RWPE2 (cell line): ENCODE measurements at regions not wholly inside any gene's neighbourhood (a gene's known extent, or its start where the extent isn't known, plus 50 kb on each side); places are given as distances from the start of the nearest gene placed in this dataset.
"Not testable (repeated sequence)": the region's sequence is repeated elsewhere in the genome, so short reads cannot be mapped to it uniquely, and the experiment has no call there.

ENCODE experiments used
- ATAC-seq: fragments of 200-7000 bp; cut with Tn5 transposase; 3 replicates; pipeline ENCODE4 v1.9.1; 2021; ENCODE audit warnings: low read depth
- DNase-seq: peaks from one replicate; pipeline ENCODE4 v3.0.0-alpha.2; 2020; ENCODE audit warnings: low spot score
- H3K27ac ChIP-seq: fragments of 450-650 bp; 2 replicates; pipeline ENCODE4 v1.5.1; 2017; ENCODE audit warnings: mild to moderate bottlenecking; ENCODE audit not compliant: poor library complexity, severe bottlenecking
- H3K27me3 ChIP-seq: fragments of 250-450 bp; sonication (Bioruptor Pico); 2 replicates; pipeline ENCODE4 v1.5.1; 2021; ENCODE audit warnings: mild to moderate bottlenecking, moderate library complexity; ENCODE audit not compliant: insufficient read depth, poor library complexity, severe bottlenecking
- H3K36me3 ChIP-seq: fragments of 250-450 bp; sonication (Bioruptor Pico); 2 replicates; pipeline ENCODE4 v1.5.1; 2020; ENCODE audit warnings: low read depth, mild to moderate bottlenecking, moderate library complexity
- H3K4me1 ChIP-seq: fragments of 250-450 bp; sonication (Bioruptor Pico); 2 replicates; pipeline ENCODE4 v1.5.1; 2021; ENCODE audit warnings: mild to moderate bottlenecking, moderate library complexity; ENCODE audit not compliant: insufficient read depth, poor library complexity, severe bottlenecking
- H3K4me3 ChIP-seq: fragments of 250-450 bp; sonication (Bioruptor Pico); 2 replicates; pipeline ENCODE4 v1.5.1; 2021; ENCODE audit warnings: mild to moderate bottlenecking, moderate library complexity; ENCODE audit not compliant: severe bottlenecking
- H3K9me3 ChIP-seq: fragments of 250-450 bp; sonication (Bioruptor Pico); 2 replicates; pipeline ENCODE4 v1.5.1; 2021; ENCODE audit warnings: mild to moderate bottlenecking, moderate library complexity; ENCODE audit not compliant: severe bottlenecking
- TF ChIP-seq, protein P1 (sequence below): fragments of 450-650 bp; IDR thresholded peaks from one replicate; pipeline ENCODE4 v1.5.1; 2017; ENCODE audit warnings: mild to moderate bottlenecking, moderate library complexity; ENCODE audit not compliant: poor library complexity, severe bottlenecking

DNA sequence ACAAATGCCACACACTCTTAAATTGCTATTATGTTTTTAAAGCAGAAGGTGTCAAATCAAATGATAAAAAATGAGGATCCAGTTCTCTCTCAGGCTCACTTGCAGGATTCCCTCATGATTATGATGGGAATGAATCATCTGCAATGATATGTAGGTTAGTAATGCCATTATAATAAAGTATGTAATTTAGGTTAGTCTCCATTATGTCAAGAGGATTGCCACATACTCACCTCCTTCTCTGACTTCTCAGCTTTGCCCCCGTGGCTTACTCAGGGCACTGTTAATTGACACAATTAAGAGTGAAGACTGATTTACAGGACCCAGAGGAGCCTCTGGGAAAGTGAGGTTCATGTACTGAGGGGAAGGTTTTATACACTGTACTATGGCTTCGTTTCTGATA is 591.7 kb upstream of the NRSN1 start:
- Histone ChIP-seq H3K9me3 (no peaks in the 10 kb centered on the region), H3K36me3 (no peaks in the 10 kb centered on the region), H3K27ac (no peak overlapping the region), H3K4me3 (no peak overlapping the region), H3K27me3 (no peaks in the 10 kb centered on the region), H3K4me1 (peaks cover 15% of the 10 kb centered on the region)
- DNase-seq (no peak), ATAC-seq (peak; percentile 75)
- TF ChIP-seq, protein P1, sequence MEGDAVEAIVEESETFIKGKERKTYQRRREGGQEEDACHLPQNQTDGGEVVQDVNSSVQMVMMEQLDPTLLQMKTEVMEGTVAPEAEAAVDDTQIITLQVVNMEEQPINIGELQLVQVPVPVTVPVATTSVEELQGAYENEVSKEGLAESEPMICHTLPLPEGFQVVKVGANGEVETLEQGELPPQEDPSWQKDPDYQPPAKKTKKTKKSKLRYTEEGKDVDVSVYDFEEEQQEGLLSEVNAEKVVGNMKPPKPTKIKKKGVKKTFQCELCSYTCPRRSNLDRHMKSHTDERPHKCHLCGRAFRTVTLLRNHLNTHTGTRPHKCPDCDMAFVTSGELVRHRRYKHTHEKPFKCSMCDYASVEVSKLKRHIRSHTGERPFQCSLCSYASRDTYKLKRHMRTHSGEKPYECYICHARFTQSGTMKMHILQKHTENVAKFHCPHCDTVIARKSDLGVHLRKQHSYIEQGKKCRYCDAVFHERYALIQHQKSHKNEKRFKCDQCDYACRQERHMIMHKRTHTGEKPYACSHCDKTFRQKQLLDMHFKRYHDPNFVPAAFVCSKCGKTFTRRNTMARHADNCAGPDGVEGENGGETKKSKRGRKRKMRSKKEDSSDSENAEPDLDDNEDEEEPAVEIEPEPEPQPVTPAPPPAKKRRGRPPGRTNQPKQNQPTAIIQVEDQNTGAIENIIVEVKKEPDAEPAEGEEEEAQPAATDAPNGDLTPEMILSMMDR = no peak

DNA sequence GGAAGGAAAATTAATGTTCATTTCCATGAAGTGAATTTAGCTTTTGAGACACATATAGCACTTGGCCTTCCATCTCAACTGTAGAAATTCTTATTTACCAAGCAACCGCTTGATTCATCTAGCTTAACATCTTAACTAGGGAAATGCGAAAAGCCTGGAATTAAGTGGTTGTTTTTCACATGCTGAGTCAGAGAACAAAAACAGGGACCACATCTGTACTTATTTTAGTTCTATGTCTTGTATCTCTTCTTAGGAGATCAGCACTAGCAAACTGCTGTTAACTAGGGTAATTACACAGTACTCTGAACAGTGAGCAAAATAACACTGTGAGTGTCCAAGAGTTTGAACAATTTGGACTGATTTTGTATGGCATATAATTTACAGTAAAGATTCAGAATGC is 590.9 kb upstream of the NRSN1 start:
- no peak overlapping the region for H3K27ac ChIP-seq
- no peak overlapping the region for H3K4me3 ChIP-seq
- TF ChIP-seq, protein P1 = no peak
- no peak for ATAC-seq
- peaks cover 15% of the 10 kb centered on the region for H3K4me1 ChIP-seq
- DNase-seq = no peak
- H3K9me3 ChIP-seq = no peaks in the 10 kb centered on the region
- no peaks in the 10 kb centered on the region for H3K36me3 ChIP-seq
- no peaks in the 10 kb centered on the region for H3K27me3 ChIP-seq

DNA sequence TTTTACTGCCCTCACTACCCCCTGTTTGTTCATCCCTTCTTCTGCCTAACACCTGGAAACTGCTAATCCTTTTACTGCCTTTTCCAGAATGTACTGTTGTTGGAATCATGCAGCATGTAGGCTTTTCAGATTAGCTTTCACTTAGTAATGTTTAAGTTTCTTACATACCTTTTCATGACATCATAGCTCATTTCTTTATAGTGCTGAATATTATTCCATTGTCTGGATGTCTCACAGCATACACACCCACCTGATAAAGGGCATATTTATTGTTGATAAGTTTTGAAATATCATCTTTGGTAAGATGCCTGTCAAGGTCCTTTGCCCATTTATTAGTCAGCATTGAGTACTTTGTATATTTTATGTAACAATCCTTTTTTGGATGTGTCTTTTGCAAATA is 588.2 kb upstream of the NRSN1 start:
- no peak overlapping the region for H3K27ac ChIP-seq
- H3K36me3 ChIP-seq = no peaks in the 10 kb centered on the region
- no peaks in the 10 kb centered on the region for H3K9me3 ChIP-seq
- H3K4me1 ChIP-seq = peaks cover 6% of the 10 kb centered on the region
- TF ChIP-seq, protein P1 = no peak
- H3K4me3 ChIP-seq = no peak overlapping the region
- H3K27me3 ChIP-seq = no peaks in the 10 kb centered on the region
- ATAC-seq (peak; percentile 77), DNase-seq (no peak)

GRCh38 chr6:23547851-23548250 is 578.2 kb upstream of the NRSN1 start:
- no peaks in the 10 kb centered on the region for H3K36me3 ChIP-seq
- H3K4me1 ChIP-seq = no peaks in the 10 kb centered on the region
- TF ChIP-seq, protein P1 = peak; percentile 18
- ATAC-seq (peak; percentile 64), DNase-seq (no peak)
- H3K9me3 ChIP-seq = no peaks in the 10 kb centered on the region
- no peaks in the 10 kb centered on the region for H3K27me3 ChIP-seq
- no peak overlapping the region for H3K4me3 ChIP-seq
- H3K27ac ChIP-seq = no peak overlapping the region

GRCh38 chr6:23554953-23555352 is 571.1 kb upstream of the NRSN1 start:
- H3K27me3 ChIP-seq, H3K4me1 ChIP-seq, H3K9me3 ChIP-seq, H3K27ac ChIP-seq, DNase-seq, H3K4me3 ChIP-seq, H3K36me3 ChIP-seq, ATAC-seq: not testable (repeated sequence)
